ENCODE measurements at regions not wholly inside any gene's neighbourhood (a gene's known extent, or its start where the extent isn't known, plus 50 kb on each side); places are given as distances from the start of the nearest gene placed in this dataset.

- DNase-seq (ENCODE audit: low spot score) = no peak
- no peaks in the 10 kb centered on the region for H3K9me3 ChIP-seq (ENCODE audit: low read depth, low read length, poor library complexity, severe bottlenecking)
- H3K27ac ChIP-seq (ENCODE audit: low read depth, low read length, poor library complexity, severe bottlenecking) = no peak overlapping the region
- H3K27me3 ChIP-seq (replicated peaks; ENCODE audit: insufficient read depth, low read depth, low read length, poor library complexity) = no peaks in the 10 kb centered on the region
- TF ChIP-seq EZH2 (IDR thresholded peaks at IDR 0.05; ENCODE audit: borderline replicate concordance, low read depth, low read length, poor library complexity, severe bottlenecking) (no peak), CTCF (conservative IDR thresholded peaks at IDR 0.05; ENCODE audit: low read depth, low read length) (no peak)
- H3K4me3 ChIP-seq (ENCODE audit: low read depth, low read length, poor library complexity, severe bottlenecking) = no peak overlapping the region
- ChIA-PET POLR2A (ENCODE audit: low non-redundant PET) (no interaction called here), CTCF (no interaction called here)
- no TSS peak for BruUV-seq (replicated peaks)
- intact Hi-C loops (cut with micrococcal nuclease; ENCODE audit: unreplicated experiment) = no loop called here
- no peaks in the 10 kb centered on the region for H3K36me3 ChIP-seq (ENCODE audit: insufficient read depth, low read length, poor library complexity, severe bottlenecking)
- no peaks in the 10 kb centered on the region for H3K4me1 ChIP-seq (ENCODE audit: insufficient read depth, low read length, poor library complexity, severe bottlenecking)
Measured at GRCh38 chr16:88323546-88324330, 59.0 kb upstream of the ZNF469 start.

DNA sequence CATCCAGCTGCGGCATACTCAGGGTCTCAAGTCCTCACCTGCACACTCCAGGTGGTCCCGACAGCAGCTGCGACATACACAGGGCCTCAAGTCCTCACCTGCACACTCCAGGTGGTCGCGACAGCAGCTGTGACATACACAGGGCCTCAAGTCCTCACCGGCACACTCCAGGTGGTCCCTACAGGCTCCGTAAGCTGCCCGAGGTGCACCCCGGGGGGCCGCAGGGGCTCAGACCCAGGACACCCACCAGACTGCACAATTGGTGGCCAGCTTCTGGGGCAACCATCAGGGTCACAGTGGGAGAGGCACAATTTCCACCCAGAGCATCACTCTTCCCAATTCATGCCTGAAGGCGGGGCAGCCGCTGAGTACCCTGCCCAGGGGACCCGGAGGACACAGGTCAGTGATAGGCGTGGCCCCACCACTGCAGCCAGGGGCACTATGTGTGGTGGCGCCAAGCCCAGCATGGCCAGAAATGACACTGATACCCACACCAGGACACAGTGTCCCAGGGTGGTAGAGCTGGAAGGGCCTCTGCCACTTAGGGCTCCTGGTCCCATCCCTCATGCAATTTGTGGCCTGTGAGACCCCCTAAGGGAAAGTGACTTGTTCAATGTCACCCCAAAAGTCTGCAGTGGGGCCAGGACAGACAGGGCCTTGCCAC lies 57.5 kb upstream of the ZNF469 start:
- DNase-seq (ENCODE audit: low spot score) = no peak
- Histone ChIP-seq H3K27ac (ENCODE audit: low read depth, low read length, poor library complexity, severe bottlenecking) (no peak overlapping the region), H3K4me3 (ENCODE audit: low read depth, low read length, poor library complexity, severe bottlenecking) (no peak overlapping the region), H3K9me3 (ENCODE audit: low read depth, low read length, poor library complexity, severe bottlenecking) (no peaks in the 10 kb centered on the region), H3K4me1 (ENCODE audit: insufficient read depth, low read length, poor library complexity, severe bottlenecking) (no peaks in the 10 kb centered on the region), H3K36me3 (ENCODE audit: insufficient read depth, low read length, poor library complexity, severe bottlenecking) (no peaks in the 10 kb centered on the region), H3K27me3 (replicated peaks; ENCODE audit: insufficient read depth, low read depth, low read length, poor library complexity) (no peaks in the 10 kb centered on the region)
- CTCF ChIA-PET = no interaction called here
- no TSS peak for BruUV-seq (replicated peaks)
- POLR2A ChIA-PET (ENCODE audit: low non-redundant PET) = no interaction called here
- TF ChIP-seq CTCF (conservative IDR thresholded peaks at IDR 0.05; ENCODE audit: low read depth, low read length) (no peak), EZH2 (IDR thresholded peaks at IDR 0.05; ENCODE audit: borderline replicate concordance, low read depth, low read length, poor library complexity, severe bottlenecking) (no peak)
- intact Hi-C loops (cut with micrococcal nuclease; ENCODE audit: unreplicated experiment) = no loop called here

- POLR2A ChIA-PET (ENCODE audit: low non-redundant PET) = no interaction called here
- no peaks in the 10 kb centered on the region for H3K9me3 ChIP-seq (ENCODE audit: low read depth, low read length, poor library complexity, severe bottlenecking)
Measured at GRCh38 chr16:88325976-88326375, 56.8 kb upstream of the ZNF469 start.

More at GRCh38 chr16:88325976-88326375, 56.8 kb upstream of the ZNF469 start:
- no TSS peak for BruUV-seq (replicated peaks)
- no peaks in the 10 kb centered on the region for H3K27me3 ChIP-seq (replicated peaks; ENCODE audit: insufficient read depth, low read depth, low read length, poor library complexity)
- no peak overlapping the region for H3K4me3 ChIP-seq (ENCODE audit: low read depth, low read length, poor library complexity, severe bottlenecking)
- intact Hi-C loops (cut with micrococcal nuclease; ENCODE audit: unreplicated experiment) = no loop called here
- no peak for TF ChIP-seq CTCF (conservative IDR thresholded peaks at IDR 0.05; ENCODE audit: low read depth, low read length)
- TF ChIP-seq EZH2 (IDR thresholded peaks at IDR 0.05; ENCODE audit: borderline replicate concordance, low read depth, low read length, poor library complexity, severe bottlenecking) = no peak
- no peaks in the 10 kb centered on the region for H3K4me1 ChIP-seq (ENCODE audit: insufficient read depth, low read length, poor library complexity, severe bottlenecking)
- H3K36me3 ChIP-seq (ENCODE audit: insufficient read depth, low read length, poor library complexity, severe bottlenecking) = no peaks in the 10 kb centered on the region
- no peak for DNase-seq (ENCODE audit: low spot score)
- CTCF ChIA-PET = no interaction called here
- no peak overlapping the region for H3K27ac ChIP-seq (ENCODE audit: low read depth, low read length, poor library complexity, severe bottlenecking)

Data from A673 (cell line).